ENCODE measurements at regions not wholly inside any gene's neighbourhood (a gene's known extent, or its start where the extent isn't known, plus 50 kb on each side); places are given as distances from the start of the nearest gene placed in this dataset.
"Not testable (repeated sequence)": the region's sequence is repeated elsewhere in the genome, so short reads cannot be mapped to it uniquely, and the experiment has no call there.

GRCh38 chr14:105646711-105647281 is 120.4 kb downstream of the TMEM121 start:
- not testable (repeated sequence) for TF ChIP-seq CTCF (IDR thresholded peaks at IDR 0.05); ZFX (IDR thresholded peaks at IDR 0.05; ENCODE audit: borderline replicate concordance)

All from 22Rv1 (cell line).